ENCODE measurements at regions not wholly inside any gene's neighbourhood (a gene's known extent, or its start where the extent isn't known, plus 50 kb on each side); places are given as distances from the start of the nearest gene placed in this dataset.

DNA sequence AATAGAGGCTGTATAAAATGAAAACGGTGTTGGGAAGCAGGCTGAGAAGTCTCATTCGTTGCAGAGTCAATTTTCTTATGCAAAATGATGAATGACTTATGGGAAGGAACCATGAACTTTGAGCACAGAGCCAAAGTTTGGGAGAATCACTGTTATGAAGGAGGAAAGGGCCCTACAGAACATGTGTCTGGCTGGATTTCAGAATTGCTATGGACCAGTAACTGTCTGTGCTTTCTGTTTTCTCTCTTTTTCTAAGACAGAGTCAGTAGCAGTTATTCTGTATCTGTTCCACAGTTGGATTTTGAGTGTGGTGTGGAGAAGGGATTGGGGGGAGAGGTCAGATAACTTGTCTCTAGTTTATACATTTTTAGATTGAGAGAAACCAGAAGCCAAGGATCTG, 265.0 kb upstream of the HS3ST1 start:
- H3K27me3 ChIP-seq (ENCODE audit: insufficient read depth, low read length) = no peaks in the 10 kb centered on the region
- peaks cover 21 to 28% of the 10 kb centered on the region in 2 experiments for H3K4me1 ChIP-seq (ENCODE audit: control insufficient read depth in 1 of 2, insufficient read depth in 2 of 2, low read length in 2 of 2)
- intact Hi-C loops (cut with micrococcal nuclease) = no loop called here
- RAD21 ChIA-PET (ENCODE audit: low non-redundant PET in 1 of 2, low total read pairs in 2 of 2, uncharacterized antibody in 2 of 2, unreplicated experiment in 2 of 2) = no interaction called here
- no TSS peak for BruUV-seq (replicated peaks)
- H2AFZ ChIP-seq (ENCODE audit: low read depth, low read length, poor library complexity, severe bottlenecking) = no peak overlapping the region
- ATAC-seq (no peak), DNase-seq (ENCODE audit: low read depth, low spot score) (no peak)
- no peak overlapping the region for H3K27ac ChIP-seq (ENCODE audit: low read depth, low read length)
- H3K9me3 ChIP-seq (ENCODE audit: control insufficient read depth in 1 of 2, insufficient read depth in 1 of 2, low read depth in 1 of 2, low read length in 2 of 2) = peaks cover 14% of the 10 kb centered on the region in 2 experiments; a peak in 3 of 4 replicates
- no peak overlapping the region for H3K9ac ChIP-seq (ENCODE audit: low read length)
- H3K79me2 ChIP-seq (ENCODE audit: insufficient read depth, low read length) = no peaks in the 10 kb centered on the region
- no peak overlapping the region for H3K4me2 ChIP-seq (ENCODE audit: low read length)
- H3K4me3 ChIP-seq (replicated peaks in 1 of 2; ENCODE audit: low read depth in 1 of 2, low read length in 2 of 2) = no peak overlapping the region
- TF ChIP-seq EZH2 (IDR thresholded peaks at IDR 0.05) (no peak), CBX3 (IDR thresholded peaks at IDR 0.05; ENCODE audit: low read depth) (peak; percentile 86)
- peaks cover 0 to 28% of the 10 kb centered on the region in 2 experiments; a peak in 2 of 4 replicates for H3K36me3 ChIP-seq (ENCODE audit: control insufficient read depth in 1 of 2, insufficient read depth in 2 of 2, low read length in 2 of 2)
- H3K9me2 ChIP-seq (ENCODE audit: insufficient read depth) = no peaks in the 10 kb centered on the region
- CTCF ChIA-PET = no interaction called here
- POLR2A ChIA-PET = no interaction called here
- no peaks in the 10 kb centered on the region for H4K20me1 ChIP-seq (ENCODE audit: insufficient read depth)

DNA sequence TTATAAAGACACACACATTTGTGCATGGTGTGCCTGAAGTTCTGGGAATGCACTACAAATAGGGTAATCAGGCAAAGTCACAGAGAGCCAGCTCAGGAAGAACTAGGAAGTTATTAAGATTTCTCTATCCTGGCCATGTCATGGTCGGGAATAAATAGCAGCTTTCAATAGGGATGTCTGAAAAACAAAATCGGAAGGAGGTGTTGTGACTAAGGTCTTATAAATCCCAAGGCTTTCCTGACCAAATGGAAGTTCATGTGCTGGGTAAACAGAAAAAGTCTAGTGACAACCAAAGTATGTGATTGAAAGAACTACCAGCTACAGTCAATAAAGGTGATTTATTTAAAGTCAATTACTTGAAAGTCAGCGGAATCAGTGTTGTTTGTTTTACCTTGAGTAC, 262.5 kb upstream of the HS3ST1 start:
- ChIA-PET POLR2A (no interaction called here), RAD21 (ENCODE audit: low non-redundant PET in 1 of 2, low total read pairs in 2 of 2, uncharacterized antibody in 2 of 2, unreplicated experiment in 2 of 2) (no interaction called here), CTCF (no interaction called here)
- Histone ChIP-seq H3K27me3 (ENCODE audit: insufficient read depth, low read length) (no peaks in the 10 kb centered on the region), H3K27ac (ENCODE audit: low read depth, low read length) (no peak overlapping the region), H3K4me2 (ENCODE audit: low read length) (no peak overlapping the region), H3K79me2 (ENCODE audit: insufficient read depth, low read length) (no peaks in the 10 kb centered on the region), H4K20me1 (ENCODE audit: insufficient read depth) (no peaks in the 10 kb centered on the region), H3K4me3 (replicated peaks in 1 of 2; ENCODE audit: low read depth in 1 of 2, low read length in 2 of 2) (no peak overlapping the region), H2AFZ (ENCODE audit: low read depth, low read length, poor library complexity, severe bottlenecking) (no peak overlapping the region), H3K9me2 (ENCODE audit: insufficient read depth) (no peaks in the 10 kb centered on the region), H3K9me3 (ENCODE audit: control insufficient read depth in 1 of 2, insufficient read depth in 1 of 2, low read depth in 1 of 2, low read length in 2 of 2) (peaks cover 14% of the 10 kb centered on the region in 2 experiments; a peak in 3 of 4 replicates), H3K9ac (ENCODE audit: low read length) (no peak overlapping the region), H3K36me3 (ENCODE audit: control insufficient read depth in 1 of 2, insufficient read depth in 2 of 2, low read length in 2 of 2) (peaks cover 0 to 28% of the 10 kb centered on the region in 2 experiments; a peak in 2 of 4 replicates), H3K4me1 (ENCODE audit: control insufficient read depth in 1 of 2, insufficient read depth in 2 of 2, low read length in 2 of 2) (peaks cover 0 to 3% of the 10 kb centered on the region in 2 experiments; a peak in 2 of 4 replicates)
- DNase-seq (ENCODE audit: low read depth, low spot score) (no peak), ATAC-seq (no peak)
- TF ChIP-seq ZNF274 (IDR thresholded peaks at IDR 0.05; ENCODE audit: low read depth, low read length) (no peak), RAD21 (IDR thresholded peaks at IDR 0.05; ENCODE audit: low read depth) (no peak), FOSL1 (IDR thresholded peaks at IDR 0.05; ENCODE audit: low read depth) (no peak), SP1 (IDR thresholded peaks at IDR 0.05; ENCODE audit: low read depth) (no peak)
- intact Hi-C loops (cut with micrococcal nuclease) = no loop called here
- no TSS peak for BruUV-seq (replicated peaks)
